Heart left ventricle (tissue), 16 donors: ENCODE measurements at regions not wholly inside any gene's neighbourhood (a gene's known extent, or its start where the extent isn't known, plus 50 kb on each side); places are given as distances from the start of the nearest gene placed in this dataset.

Experiments used
- ATAC-seq, 4 donors: fragments of 200-7000 bp; cut with Tn5 transposase; one replicate each; pipeline ENCODE4 v1.9.1; 2020 to 2022; ENCODE audit warnings: moderate library complexity in 4 of 4, mild to moderate bottlenecking in 3 of 4, moderate number of reproducible peaks in 1 of 4
- DNase-seq, 5 donors: peaks; one replicate each; pipeline ENCODE4 v3.0.0-alpha.2; 2020
- H3K27ac ChIP-seq, 12 donors: fragments of 200-600 bp; sonication (generic) in 4 of 12; one replicate each; pipeline versions ENCODE4 v1.5.0 to v1.8.0; 2016 to 2022; ENCODE audit warnings: mild to moderate bottlenecking in 2 of 12
- H3K27me3 ChIP-seq, 9 donors: fragments of 200-600 bp; sonication (generic) in 2 of 9; one replicate each; pipeline versions ENCODE4 v1.5.1 to v1.8.0; 2016 to 2022; ENCODE audit warnings: mild to moderate bottlenecking in 3 of 9
- H3K36me3 ChIP-seq, 9 donors: fragments of 200-600 bp; sonication (generic) in 2 of 9; one replicate each; pipeline versions ENCODE4 v1.5.0 to v1.8.0; 2018 to 2022; ENCODE audit warnings: mild to moderate bottlenecking in 2 of 9
- H3K4me1 ChIP-seq, 12 donors: fragments of 200-600 bp; sonication (generic) in 4 of 12; one replicate each; pipeline versions ENCODE4 v1.5.0 to v1.8.0; 2016 to 2022; ENCODE audit warnings: mild to moderate bottlenecking in 3 of 12
- H3K4me3 ChIP-seq, 12 donors: fragments of 200-600 bp; sonication (generic) in 4 of 12; one replicate each; pipeline versions ENCODE4 v1.5.0 to v1.8.0; 2017 to 2022; ENCODE audit warnings: mild to moderate bottlenecking in 9 of 12, moderate library complexity in 4 of 12
- H3K9me3 ChIP-seq, 12 donors: fragments of 200-600 bp; sonication (generic) in 4 of 12; one replicate each; pipeline versions ENCODE4 v1.5.0 to v1.8.0; 2016 to 2022; ENCODE audit warnings: mild to moderate bottlenecking in 1 of 12
- CTCF ChIP-seq, 12 donors: fragments of 200-600 bp; sonication (generic) in 4 of 12; IDR thresholded peaks; one replicate each; pipeline versions ENCODE4 v1.5.0 to v1.8.0; 2018 to 2022; ENCODE audit warnings: antibody characterized with exemption in 12 of 12, mild to moderate bottlenecking in 5 of 12
- POLR2A ChIP-seq, 2 donors: fragments of 450-650 bp; IDR thresholded peaks; one replicate each; pipeline ENCODE4 v1.6.1; 2017; ENCODE audit warnings: antibody characterized with exemption in 2 of 2, mild to moderate bottlenecking in 2 of 2, moderate library complexity in 2 of 2
- WGBS, 4 donors: extraction: QIAGEN DNeasy Blood & Tissue Kit in 2 of 4; methylation state at CpG; one replicate each; pipeline versions ENCODE4 v1.1.5 to v1.1.7; 2013 to 2018; 5-methylcytosine and 5-hydroxymethylcytosine counted together
- intact Hi-C, 10 donors: fragments of 100-400 bp; cut with DNase I; formaldehyde crosslinking; loops; one replicate each; pipeline versions ENCODE4 v1.11.1 to v1.14.2; 2022
- donor health status: ischemic (EF 13 %, LVEDD 7.1; RV severe dilation, severe dysfunction).
- donor health status: healthy with polysubstance abuse.
- donor health status: DM: no; HTN: yes; CAD: no.
- donor health status: DM: no; HTN: no; CAD: no.
- donor health status: ischemic (EF 25% LVEDD 6.9; RV normal size, moderate dysfunction).
- donor health status: ischemic (EF 25% LVEDD 5.7; RV mildly dilated, moderate dysfunction).
- donor health status: healthy.
- donor health status: DM: yes; HTN: yes; CAD: no.
- donor health status: ischemic (EF 35%, LVEDD 5.7; RV mildly dilated, moderate dysfunction).
- donor health status: nonischemic (EF 11% LVEDD 7.7; RV severe dilation, severe dysfunction).
- donor health status: DM: yes; HTN: yes; CAD: no.
- donor health status: PGD.
- donor health status: ischemic (EF 29% LVEDD 5.4; RV normal size, mild dysfunction).
- donor health status: nonischemic (EF 23%, LVEDD 6.1; RV moderate dilation, normal function).

GRCh38 chr2:194610297-194610696 is 1046.7 kb upstream of the SLC39A10 start:
- Histone ChIP-seq H3K4me3 (no peak overlapping the region), H3K4me1 (no peaks in the 10 kb centered on the region), H3K27ac (no peak overlapping the region), H3K36me3 (no peaks in the 10 kb centered on the region), H3K9me3 (peaks cover 0 to 19% (median 1%) of the 10 kb centered on the region in 12 donors), H3K27me3 (no peaks in the 10 kb centered on the region)
- no peak for TF ChIP-seq CTCF (IDR thresholded peaks at IDR 0.05)
- no peak for DNase-seq
- intact Hi-C loops: no loop called here
- no peak for ATAC-seq

GRCh38 chr2:194603429-194603828 is 1053.6 kb upstream of the SLC39A10 start:
- intact Hi-C loops: no loop called here
- H3K9me3 ChIP-seq: peaks cover 0 to 36% (median 2%) of the 10 kb centered on the region in 12 donors
- TF ChIP-seq POLR2A (IDR thresholded peaks at IDR 0.05) (no peak), CTCF (IDR thresholded peaks at IDR 0.05) (no peak)
- DNase-seq: no peak
- H3K36me3 ChIP-seq: no peaks in the 10 kb centered on the region
- no peaks in the 10 kb centered on the region for H3K4me1 ChIP-seq
- 83 to 93% (median 88%) methylated on average over 5 of the region's 5 CpGs for WGBS, 4 donors
- no peaks in the 10 kb centered on the region for H3K27me3 ChIP-seq
- no peak overlapping the region for H3K4me3 ChIP-seq
- ATAC-seq: no peak
- no peak overlapping the region for H3K27ac ChIP-seq

GRCh38 chr2:194602750-194603149 is 1054.3 kb upstream of the SLC39A10 start:
- no peak for ATAC-seq
- intact Hi-C loops: no loop called here

GRCh38 chr2:194591192-194591591 is 1065.8 kb upstream of the SLC39A10 start:
- 45 to 77% (median 60%) methylated on average over 1 of the region's 1 CpG for WGBS, 4 donors
- H3K9me3 ChIP-seq: no peaks in the 10 kb centered on the region
- intact Hi-C loops: no loop called here

More at GRCh38 chr2:194602750-194603149, 1054.3 kb upstream of the SLC39A10 start:
- H3K4me1 ChIP-seq: no peaks in the 10 kb centered on the region
- TF ChIP-seq CTCF (IDR thresholded peaks at IDR 0.05) (no peak), POLR2A (IDR thresholded peaks at IDR 0.05) (no peak)
- H3K4me3 ChIP-seq: no peak overlapping the region
- H3K27me3 ChIP-seq: no peaks in the 10 kb centered on the region
- no peak for DNase-seq
- H3K9me3 ChIP-seq: peaks cover 0 to 36% (median 2%) of the 10 kb centered on the region in 12 donors
- H3K27ac ChIP-seq: no peak overlapping the region
- no peaks in the 10 kb centered on the region for H3K36me3 ChIP-seq
- WGBS, 4 donors: 83 to 87% (median 85%) methylated on average over 5 of the region's 5 CpGs

More at GRCh38 chr2:194591192-194591591, 1065.8 kb upstream of the SLC39A10 start:
- no peak for DNase-seq
- Histone ChIP-seq H3K4me3 (no peak overlapping the region), H3K4me1 (no peaks in the 10 kb centered on the region), H3K36me3 (no peaks in the 10 kb centered on the region), H3K27me3 (no peaks in the 10 kb centered on the region), H3K27ac (no peak overlapping the region)
- no peak for ATAC-seq
- TF ChIP-seq CTCF (IDR thresholded peaks at IDR 0.05) (no peak), POLR2A (IDR thresholded peaks at IDR 0.05) (no peak)
